H1 (cell line): ENCODE measurements at regions not wholly inside any gene's neighbourhood (a gene's known extent, or its start where the extent isn't known, plus 50 kb on each side); places are given as distances from the start of the nearest gene placed in this dataset.

Experiments used
- CTCF ChIA-PET: fragments of 300-600 bp; sonication (Branson Sonifier 250); formaldehyde crosslinking; loops from one replicate; lab custom pipeline; 2021; ENCODE audit not compliant: partially characterized antibody; lab: Charles Lee
- POLR2A ChIA-PET: fragments of 300-600 bp; sonication (Branson Sonifier 250); formaldehyde crosslinking; loops from one replicate; lab custom pipeline; 2021; ENCODE audit warnings: inconsistent platforms; ENCODE audit not compliant: partially characterized antibody; lab: Charles Lee
- DNase-seq, 2 experiments: peaks; one replicate each; pipeline versions ENCODE4 v3.0.0 to v3.0.0-alpha.2; 2010 to 2022; ENCODE audit warnings: low spot score in 2 of 2, low read depth in 1 of 2, mixed read lengths in 1 of 2
- FAIRE-seq: peaks from 2 replicates; lab custom pipeline; 2011; peaks lifted over from hg19 to GRCh38; lab: Jason Lieb, UNC
- H2AFZ ChIP-seq: 2 replicates; pipeline ENCODE4 v1.8.1; 2012; ENCODE audit warnings: low read length, inconsistent platforms
- H2AK5ac ChIP-seq: 2 replicates; pipeline ENCODE4 v1.6.1; 2013; ENCODE audit warnings: low read depth, low read length
- H2BK120ac ChIP-seq: replicated peaks from 2 replicates; pipeline ENCODE3; 2013; ENCODE audit warnings: low read depth, low read length, inconsistent platforms
- H2BK12ac ChIP-seq: 2 replicates; pipeline ENCODE4 v1.6.1; 2013; ENCODE audit warnings: low read depth, low read length
- H2BK15ac ChIP-seq: 2 replicates; pipeline ENCODE4 v1.6.1; 2013; ENCODE audit warnings: low read length
- H2BK20ac ChIP-seq: 2 replicates; pipeline ENCODE4 v1.6.1; 2013; ENCODE audit warnings: low read length
- H2BK5ac ChIP-seq: 2 replicates; pipeline ENCODE4 v1.6.1; 2013; ENCODE audit warnings: low read depth, low read length
- H3K14ac ChIP-seq: 2 replicates; pipeline ENCODE4 v1.6.1; 2013; ENCODE audit warnings: inconsistent platforms; ENCODE audit not compliant: insufficient read length
- H3K18ac ChIP-seq: 2 replicates; pipeline ENCODE4 v1.6.1; 2013; ENCODE audit warnings: low read length; ENCODE audit errors: extremely low read depth
- H3K23ac ChIP-seq: 2 replicates; pipeline ENCODE4 v1.6.1; 2013; ENCODE audit warnings: inconsistent platforms; ENCODE audit not compliant: insufficient read length
- H3K23me2 ChIP-seq: 2 replicates; pipeline ENCODE4 v1.6.1; 2013; ENCODE audit warnings: low read depth, low read length
- H3K27ac ChIP-seq: 2 replicates; pipeline ENCODE4 v1.6.1; 2011; ENCODE audit warnings: low read depth, low read length, inconsistent platforms
- H3K27me3 ChIP-seq, 4 experiments: replicated peaks in 1 of 4; 1 replicate in 1 of 4; 2 replicates in 3 of 4; pipeline versions ENCODE4 v1.6.1 to v1.8.1; 2011 to 2013; ENCODE audit warnings: low read length in 3 of 4, mild to moderate bottlenecking in 3 of 4, inconsistent platforms in 2 of 4, mixed read lengths in 2 of 4, moderate library complexity in 1 of 4; ENCODE audit not compliant: control insufficient read depth in 3 of 4, insufficient read depth in 3 of 4; ENCODE audit errors: extremely low read depth in 1 of 4
- H3K36me3 ChIP-seq, 4 experiments: 2 replicates each; pipeline versions ENCODE4 v1.6.1 to v1.8.1; 2011 to 2013; ENCODE audit warnings: mild to moderate bottlenecking in 4 of 4, low read length in 3 of 4, moderate library complexity in 2 of 4, control low read depth in 1 of 4, inconsistent platforms in 1 of 4; ENCODE audit not compliant: insufficient read depth in 4 of 4, control insufficient read depth in 2 of 4
- H3K4ac ChIP-seq: replicated peaks from 2 replicates; pipeline ENCODE3; 2013; ENCODE audit warnings: low read length, low read depth, mixed read lengths, inconsistent platforms; ENCODE audit not compliant: insufficient read length
- H3K4me1 ChIP-seq, 4 experiments: replicated peaks in 1 of 4; 1 replicate in 1 of 4; 2 replicates in 3 of 4; pipeline versions ENCODE4 v1.6.1 to v1.8.1; 2011 to 2013; ENCODE audit warnings: low read length in 3 of 4, inconsistent platforms in 2 of 4, mixed read lengths in 1 of 4; ENCODE audit not compliant: insufficient read depth in 4 of 4, control insufficient read depth in 3 of 4
- H3K4me2 ChIP-seq, 2 experiments: 2 replicates each; pipeline versions ENCODE4 v1.6.1 to v1.8.1; 2011 to 2013; ENCODE audit warnings: low read depth in 2 of 2, low read length in 2 of 2, control low read depth in 1 of 2, inconsistent platforms in 1 of 2, mild to moderate bottlenecking in 1 of 2; ENCODE audit not compliant: insufficient read depth in 1 of 2
- H3K4me3 ChIP-seq, 4 experiments: fragments of 200-600, 300-600 bp in 1 of 4; sonication (generic), shearing (Covaris generic), sonication (Bioruptor Twin) in 1 of 4; 2 replicates each; pipeline versions ENCODE4 v1.5.1 to v1.8.1; 2011 to 2016; ENCODE audit warnings: low read length in 4 of 4, low read depth in 3 of 4, control low read depth in 2 of 4, inconsistent platforms in 2 of 4, mild to moderate bottlenecking in 2 of 4, mixed read lengths in 1 of 4, moderate library complexity in 1 of 4; ENCODE audit not compliant: insufficient read depth in 2 of 4; ENCODE audit errors: extremely low read depth in 1 of 4
- H3K56ac ChIP-seq: replicated peaks from 2 replicates; pipeline ENCODE3; 2013; ENCODE audit warnings: low read depth, mild to moderate bottlenecking, mixed read lengths, low read length, inconsistent platforms; ENCODE audit not compliant: insufficient read length
- H3K79me1 ChIP-seq: 2 replicates; pipeline ENCODE4 v1.6.1; 2013; ENCODE audit warnings: low read depth, low read length, control low read depth
- H3K79me2 ChIP-seq, 2 experiments: 2 replicates each; pipeline versions ENCODE4 v1.6.1 to v1.8.1; 2012 to 2013; ENCODE audit warnings: low read length in 2 of 2, mild to moderate bottlenecking in 2 of 2, inconsistent platforms in 1 of 2; ENCODE audit not compliant: insufficient read depth in 2 of 2, control insufficient read depth in 1 of 2
- H3K9ac ChIP-seq, 4 experiments: replicated peaks in 1 of 4; 1 replicate in 1 of 4; 2 replicates in 3 of 4; pipeline versions ENCODE4 v1.6.1 to v1.8.1; 2011 to 2013; ENCODE audit warnings: low read depth in 3 of 4, low read length in 3 of 4, control low read depth in 2 of 4, mild to moderate bottlenecking in 2 of 4, moderate library complexity in 2 of 4, inconsistent platforms in 1 of 4; ENCODE audit errors: extremely low read depth in 1 of 4
- H3K9me3 ChIP-seq, 2 experiments: 2 replicates each; pipeline versions ENCODE4 v1.6.1 to v1.8.1; 2012 to 2013; ENCODE audit warnings: mild to moderate bottlenecking in 2 of 2, moderate library complexity in 2 of 2, control low read depth in 1 of 2, inconsistent platforms in 1 of 2, low read depth in 1 of 2, low read length in 1 of 2, mixed read lengths in 1 of 2; ENCODE audit not compliant: insufficient read depth in 2 of 2
- H4K20me1 ChIP-seq, 2 experiments: replicated peaks in 1 of 2; 2 replicates each; pipeline versions ENCODE3 to v1.8.1; 2011 to 2013; ENCODE audit warnings: inconsistent platforms in 2 of 2, low read length in 2 of 2, mild to moderate bottlenecking in 1 of 2; ENCODE audit not compliant: insufficient read depth in 2 of 2, control insufficient read depth in 1 of 2
- H4K5ac ChIP-seq: 2 replicates; pipeline ENCODE4 v1.6.1; 2013; ENCODE audit warnings: low read length, low read depth, mixed read lengths, inconsistent platforms; ENCODE audit not compliant: insufficient read length
- H4K8ac ChIP-seq: 2 replicates; pipeline ENCODE4 v1.8.0; 2013; ENCODE audit warnings: mild to moderate bottlenecking, moderate library complexity, low read length, inconsistent platforms; ENCODE audit not compliant: insufficient read depth; ENCODE audit errors: extremely low read depth
- H4K91ac ChIP-seq: replicated peaks from 2 replicates; pipeline ENCODE3; 2013; ENCODE audit warnings: low read length, mixed read lengths, inconsistent platforms; ENCODE audit not compliant: insufficient read length
- CBX8 ChIP-seq: fragments of 300-800, 300-1000 bp; sonication (generic); IDR thresholded peaks from 2 replicates; pipeline ENCODE4 v1.7.1; 2016; ENCODE audit warnings: low read depth, low read length, borderline replicate concordance
- CEBPB ChIP-seq: IDR thresholded peaks from 2 replicates; pipeline ENCODE4 v1.6.1; 2012; ENCODE audit warnings: low read depth, low read length
- E2F6 ChIP-seq: IDR thresholded peaks from 2 replicates; pipeline ENCODE4 v1.6.1; 2012; ENCODE audit warnings: inconsistent platforms
- EGR1 ChIP-seq: IDR thresholded peaks from 2 replicates; pipeline ENCODE4 v1.6.1; 2011; ENCODE audit warnings: low read depth, low read length, borderline replicate concordance
- JUN ChIP-seq: IDR thresholded peaks from 2 replicates; pipeline ENCODE4 v1.6.1; 2011; ENCODE audit warnings: low read depth, mild to moderate bottlenecking, improper control_type of control experiment, low read length
- KDM1A ChIP-seq: fragments of 200-600, 300-600 bp; sonication (generic); IDR thresholded peaks from 2 replicates; pipeline ENCODE4 v1.7.1; 2016; ENCODE audit warnings: mild to moderate bottlenecking, low read length, borderline replicate concordance
- RXRA ChIP-seq: IDR thresholded peaks from 2 replicates; pipeline ENCODE4 v1.6.1; 2011; ENCODE audit warnings: low read depth, mild to moderate bottlenecking, low read length, moderate library complexity; ENCODE audit not compliant: insufficient read depth
- SIN3A ChIP-seq, 2 experiments: IDR thresholded peaks in 1 of 2; conservative IDR thresholded peaks in 1 of 2; 2 replicates each; pipeline ENCODE4 v1.6.1; 2011 to 2012; ENCODE audit warnings: low read length in 2 of 2, improper control_type of control experiment in 1 of 2, low read depth in 1 of 2, mild to moderate bottlenecking in 1 of 2
- SIX5 ChIP-seq: IDR thresholded peaks from 2 replicates; pipeline ENCODE4 v1.6.1; 2011; ENCODE audit warnings: mild to moderate bottlenecking, low read depth, low read length
- SUZ12 ChIP-seq: fragments of 200-600 bp; sonication (generic); IDR thresholded peaks from 2 replicates; pipeline ENCODE4 v1.6.1; 2012; ENCODE audit warnings: mild to moderate bottlenecking, inconsistent platforms, low read length, moderate library complexity, mixed read lengths
- TAF1 ChIP-seq: IDR thresholded peaks from 2 replicates; pipeline ENCODE4 v1.6.1; 2011; ENCODE audit warnings: mild to moderate bottlenecking, low read depth, low read length
- TEAD4 ChIP-seq: IDR thresholded peaks from 2 replicates; pipeline ENCODE4 v1.6.1; 2012; ENCODE audit warnings: low read depth, low read length, inconsistent platforms, mixed read lengths
- ZNF274 ChIP-seq: IDR thresholded peaks from 2 replicates; pipeline ENCODE4 v1.7.0; 2012; ENCODE audit warnings: low read length, borderline replicate concordance; ENCODE audit errors: extremely low read depth
- WGBS, 2 experiments: shearing (Covaris generic) in 1 of 2; methylation state at CpG; one replicate each; pipeline versions ENCODE4 v1.1.6 to v1.1.7; 2013 to 2015; ENCODE audit warnings: low lambda C conversion rate in 2 of 2, mixed read lengths in 2 of 2, inconsistent platforms in 1 of 2, low coverage in 1 of 2, missing lambda C conversion rate in 1 of 2; ENCODE audit not compliant: insufficient replicate concordance in 2 of 2, insufficient coverage in 1 of 2, insufficient read length in 1 of 2; ENCODE audit errors: extremely low coverage in 1 of 2, missing lambda C conversion rate in 1 of 2; 5-methylcytosine and 5-hydroxymethylcytosine counted together

DNA sequence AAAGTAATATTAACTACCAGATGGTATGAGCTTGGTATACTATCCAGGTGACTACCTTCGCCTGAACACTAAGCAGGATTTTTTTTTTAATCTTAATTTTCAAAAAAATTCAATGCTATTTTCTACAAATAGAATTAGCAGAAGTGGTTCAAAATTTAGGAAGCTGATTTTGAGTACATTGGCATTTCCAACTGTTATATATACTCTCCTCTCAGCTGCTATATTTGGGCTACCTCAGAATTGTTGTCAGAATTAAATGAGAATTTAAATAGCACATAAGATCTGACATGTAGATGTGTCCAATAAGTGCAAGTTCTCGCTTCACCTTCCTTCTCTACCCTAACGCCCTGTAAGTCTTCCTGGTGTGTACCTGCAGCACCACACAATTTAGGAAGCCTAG, 83.1 kb downstream of the DUSP6 start:
- Histone ChIP-seq H3K9me3 (no peaks in the 10 kb centered on the region), H3K23me2 (no peaks in the 10 kb centered on the region), H2BK15ac (no peak overlapping the region), H4K5ac (no peak overlapping the region), H4K20me1 (no peaks in the 10 kb centered on the region), H2AFZ (no peak overlapping the region), H2BK20ac (no peak overlapping the region), H4K91ac (no peak overlapping the region), H3K14ac (no peak overlapping the region), H3K56ac (no peak overlapping the region), H4K8ac (no peak overlapping the region), H3K4me2 (no peak overlapping the region), H3K27me3 (no peaks in the 10 kb centered on the region), H3K79me2 (no peaks in the 10 kb centered on the region), H2BK120ac (no peak overlapping the region), H3K18ac (no peak overlapping the region), H2BK12ac (no peak overlapping the region), H3K79me1 (no peaks in the 10 kb centered on the region), H3K4me3 (no peak overlapping the region), H3K4ac (no peak overlapping the region), H3K23ac (no peak overlapping the region), H3K4me1 (no peaks in the 10 kb centered on the region), H3K27ac (no peak overlapping the region), H2BK5ac (no peak overlapping the region), H2AK5ac (no peak overlapping the region), H3K36me3 (no peaks in the 10 kb centered on the region), H3K9ac (no peak overlapping the region)
- TF ChIP-seq KDM1A = no peak
- TF ChIP-seq TEAD4 = no peak
- TF ChIP-seq SIX5 = no peak
- no peak for TF ChIP-seq CBX8
- TF ChIP-seq RXRA = no peak
- TF ChIP-seq E2F6 = no peak
- TF ChIP-seq CEBPB = no peak
- no peak for TF ChIP-seq SUZ12
- no peak for TF ChIP-seq SIN3A (conservative IDR thresholded peaks at IDR 0.05 in 1 of 2, IDR thresholded peaks at IDR 0.05 in 1 of 2; ENCODE audit: low read depth in 1 of 2, low read length in 2 of 2)
- TF ChIP-seq JUN = no peak
- TF ChIP-seq ZNF274 = no peak
- no peak for TF ChIP-seq TAF1
- no peak for TF ChIP-seq EGR1
- FAIRE-seq = no peak
- no peak for DNase-seq
- POLR2A ChIA-PET = no interaction called here
- 76% methylated on average over 3 of the region's 3 CpGs; no CpG with 5 or more reads in 1 of the 2 experiments for WGBS, 2 experiments
- CTCF ChIA-PET = interaction anchor here (0.8 to 0.9 kb wide), 2 partner anchors 9 to 193 kb away, joined by 4 read pairs; no protein-coding TSS in a partner anchor
